MCF 10A (cell line): ENCODE measurements at regions not wholly inside any gene's neighbourhood (a gene's known extent, or its start where the extent isn't known, plus 50 kb on each side); places are given as distances from the start of the nearest gene placed in this dataset.

ENCODE experiments used
- BruUV-seq: library from RNA; stranded (reverse); fragments of 400-500 nt; replicated peaks from 2 replicates; lab custom pipeline; 2021; lab: Mats Ljungman, UMichigan
- CTCF ChIA-PET: fragments of 300-600 bp; sonication (Branson Sonifier 250); formaldehyde crosslinking; extraction: SDS; loops from one replicate; lab custom pipeline; 2021; ENCODE audit warnings: antibody characterized with exemption, inconsistent platforms; lab: Yijun Ruan, JAX
- POLR2A ChIA-PET: fragments of 300-600, 350-650 bp; sonication (Branson Sonifier 250); formaldehyde crosslinking; extraction: SDS; loops from one replicate; lab custom pipeline; 2020; ENCODE audit warnings: antibody characterized with exemption, inconsistent platforms; lab: Yijun Ruan, JAX
- DNase-seq: peaks from one replicate; pipeline ENCODE4 v3.0.0-alpha.2; 2018; ENCODE audit not compliant: unreplicated experiment
- H3K27ac Mint-ChIP-seq: one replicate; pipeline ENCODE4 v1.8.0; 2022; ENCODE audit warnings: mild to moderate bottlenecking, low read depth, mixed read lengths; ENCODE audit not compliant: unreplicated experiment
- H3K27me3 Mint-ChIP-seq: one replicate; pipeline ENCODE4 v1.8.0; 2022; ENCODE audit warnings: mixed read lengths; ENCODE audit not compliant: insufficient read depth, unreplicated experiment
- H3K36me3 Mint-ChIP-seq: one replicate; pipeline ENCODE4 v1.8.0; 2022; ENCODE audit warnings: mild to moderate bottlenecking, moderate library complexity, mixed read lengths; ENCODE audit not compliant: insufficient read depth, unreplicated experiment
- H3K4me1 Mint-ChIP-seq: one replicate; pipeline ENCODE4 v1.8.0; 2022; ENCODE audit warnings: mixed read lengths; ENCODE audit not compliant: insufficient read depth, unreplicated experiment
- H3K4me3 Mint-ChIP-seq: one replicate; pipeline ENCODE4 v1.8.0; 2022; ENCODE audit warnings: mild to moderate bottlenecking, moderate library complexity, mixed read lengths; ENCODE audit not compliant: unreplicated experiment
- H3K9me3 Mint-ChIP-seq: one replicate; pipeline ENCODE4 v1.8.0; 2022; ENCODE audit warnings: mixed read lengths; ENCODE audit not compliant: unreplicated experiment
- intact Hi-C: fragments of 100-400 bp; cut with micrococcal nuclease; formaldehyde crosslinking; loops from 2 replicates; pipeline ENCODE4 v1.14.1; 2022
- TF ChIP-seq, protein P1 (sequence below): fragments of 200-600 bp; IDR thresholded peaks from one replicate; pipeline ENCODE4 v1.8.0; 2022; ENCODE audit warnings: antibody characterized with exemption, mild to moderate bottlenecking; ENCODE audit not compliant: unreplicated experiment

DNA sequence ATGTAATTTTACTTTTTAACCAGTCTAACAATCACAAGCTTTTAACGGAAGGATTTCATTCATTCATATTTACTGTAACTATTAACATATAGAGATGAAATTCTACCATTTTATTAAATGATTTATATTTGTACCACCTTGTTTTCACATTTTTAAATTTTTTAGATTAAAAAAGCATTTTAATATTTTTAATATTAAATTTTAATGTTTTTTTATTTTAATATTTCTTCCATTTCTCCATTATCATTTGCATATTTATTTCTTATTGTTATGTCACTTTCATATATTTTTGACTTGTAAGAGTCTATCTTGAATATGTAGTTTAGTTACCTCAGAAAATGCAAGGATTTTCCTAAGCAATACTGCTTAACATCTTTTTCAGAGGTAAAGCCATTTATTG is 1034.0 kb upstream of the PTPRD start:
- no peak for DNase-seq
- intact Hi-C loops, result no loop called here
- BruUV-seq, result no TSS peak
- H3K4me1 Mint-ChIP-seq, result no peaks in the 10 kb centered on the region
- no peaks in the 10 kb centered on the region for H3K36me3 Mint-ChIP-seq
- H3K9me3 Mint-ChIP-seq, result no peaks in the 10 kb centered on the region
- TF ChIP-seq, protein P1, sequence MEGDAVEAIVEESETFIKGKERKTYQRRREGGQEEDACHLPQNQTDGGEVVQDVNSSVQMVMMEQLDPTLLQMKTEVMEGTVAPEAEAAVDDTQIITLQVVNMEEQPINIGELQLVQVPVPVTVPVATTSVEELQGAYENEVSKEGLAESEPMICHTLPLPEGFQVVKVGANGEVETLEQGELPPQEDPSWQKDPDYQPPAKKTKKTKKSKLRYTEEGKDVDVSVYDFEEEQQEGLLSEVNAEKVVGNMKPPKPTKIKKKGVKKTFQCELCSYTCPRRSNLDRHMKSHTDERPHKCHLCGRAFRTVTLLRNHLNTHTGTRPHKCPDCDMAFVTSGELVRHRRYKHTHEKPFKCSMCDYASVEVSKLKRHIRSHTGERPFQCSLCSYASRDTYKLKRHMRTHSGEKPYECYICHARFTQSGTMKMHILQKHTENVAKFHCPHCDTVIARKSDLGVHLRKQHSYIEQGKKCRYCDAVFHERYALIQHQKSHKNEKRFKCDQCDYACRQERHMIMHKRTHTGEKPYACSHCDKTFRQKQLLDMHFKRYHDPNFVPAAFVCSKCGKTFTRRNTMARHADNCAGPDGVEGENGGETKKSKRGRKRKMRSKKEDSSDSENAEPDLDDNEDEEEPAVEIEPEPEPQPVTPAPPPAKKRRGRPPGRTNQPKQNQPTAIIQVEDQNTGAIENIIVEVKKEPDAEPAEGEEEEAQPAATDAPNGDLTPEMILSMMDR, result no peak
- CTCF ChIA-PET, result no interaction called here
- POLR2A ChIA-PET, result interaction anchor here (0.6 kb wide), 1 partner anchor 880 kb away, joined by 4 read pairs; no protein-coding TSS in a partner anchor
- H3K27ac Mint-ChIP-seq, result no peak overlapping the region
- H3K27me3 Mint-ChIP-seq, result peaks cover 11% of the 10 kb centered on the region
- H3K4me3 Mint-ChIP-seq, result no peak overlapping the region

DNA sequence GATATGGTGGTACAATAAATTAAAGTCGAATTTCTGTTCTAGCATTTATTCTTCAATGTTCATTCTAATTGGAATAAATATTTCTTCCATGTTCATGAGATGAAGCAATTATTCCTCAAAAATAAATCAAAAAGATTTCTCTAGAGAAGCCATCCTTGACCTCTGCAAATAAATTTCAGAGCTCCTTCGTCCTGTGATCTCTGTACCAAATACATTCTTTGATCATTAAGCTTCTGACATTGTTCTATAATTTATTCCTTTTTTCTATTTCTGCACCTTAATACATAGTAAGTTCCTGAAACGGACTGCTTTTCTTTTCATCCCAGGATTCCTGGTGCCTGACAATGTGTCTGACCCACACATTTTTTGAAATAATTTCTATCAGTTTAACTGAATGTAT is 1039.3 kb upstream of the TYRP1 start:
- H3K4me3 Mint-ChIP-seq, result no peak overlapping the region
- no peak overlapping the region for H3K27ac Mint-ChIP-seq
- no TSS peak for BruUV-seq
- no peaks in the 10 kb centered on the region for H3K36me3 Mint-ChIP-seq
- POLR2A ChIA-PET, result no interaction called here
- DNase-seq, result no peak
- TF ChIP-seq, protein P1, result no peak
- H3K4me1 Mint-ChIP-seq, result no peaks in the 10 kb centered on the region
- intact Hi-C loops, result no loop called here
- H3K9me3 Mint-ChIP-seq, result no peaks in the 10 kb centered on the region
- H3K27me3 Mint-ChIP-seq, result peaks cover 11% of the 10 kb centered on the region
- CTCF ChIA-PET, result no interaction called here

DNA sequence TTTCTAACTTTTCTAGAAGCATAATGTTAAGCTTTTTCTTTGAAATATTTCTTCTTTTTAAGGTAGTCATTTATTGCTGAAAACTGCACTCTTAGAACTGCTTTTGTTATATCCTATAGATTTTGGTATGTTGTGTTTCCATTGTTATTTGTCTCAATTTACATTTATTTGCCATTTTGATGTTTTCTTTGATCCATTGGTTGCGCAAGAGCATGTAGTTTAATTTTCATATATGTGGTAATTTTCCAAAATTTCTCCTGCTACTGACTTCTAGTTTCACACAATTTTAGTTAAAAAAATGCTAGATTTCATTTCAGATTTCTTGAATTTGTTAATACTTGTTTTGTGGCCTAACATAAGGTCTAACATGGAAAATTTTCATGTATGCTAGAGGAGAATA is 1029.3 kb upstream of the TYRP1 start:
- Mint-ChIP-seq H3K4me1 (no peaks in the 10 kb centered on the region), H3K9me3 (no peaks in the 10 kb centered on the region), H3K4me3 (no peak overlapping the region), H3K27ac (no peak overlapping the region), H3K27me3 (no peaks in the 10 kb centered on the region), H3K36me3 (no peaks in the 10 kb centered on the region)
- no peak for DNase-seq
- TF ChIP-seq, protein P1, result no peak
- ChIA-PET POLR2A (no interaction called here), CTCF (interaction anchor here (0.6 kb wide), 1 partner anchor 205 kb away, joined by 3 read pairs; no protein-coding TSS in a partner anchor)
- intact Hi-C loops, result no loop called here
- BruUV-seq, result no TSS peak

DNA sequence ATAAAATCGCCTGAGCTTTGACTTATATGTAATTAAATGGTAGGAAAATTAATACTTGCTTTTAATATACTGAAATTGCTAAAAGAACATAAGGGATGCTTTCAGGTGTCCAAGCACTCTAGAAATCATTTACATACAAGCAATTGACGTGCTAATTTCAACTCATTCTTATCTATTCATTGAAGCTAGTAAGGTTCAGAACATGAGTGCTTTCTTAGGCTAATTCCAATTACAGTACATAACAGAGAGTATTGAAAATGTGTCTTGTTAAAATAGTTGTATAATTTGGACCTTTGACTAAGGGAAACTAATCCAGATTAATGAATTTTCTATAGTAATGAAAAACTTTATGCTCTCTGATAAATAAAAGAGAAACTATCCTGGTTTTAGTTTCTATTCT is 1016.4 kb upstream of the TYRP1 start:
- Mint-ChIP-seq H3K4me1 (no peaks in the 10 kb centered on the region), H3K27me3 (peaks cover 2% of the 10 kb centered on the region), H3K9me3 (no peaks in the 10 kb centered on the region), H3K27ac (no peak overlapping the region), H3K36me3 (no peaks in the 10 kb centered on the region), H3K4me3 (no peak overlapping the region)
- ChIA-PET POLR2A (no interaction called here), CTCF (no interaction called here)
- TF ChIP-seq, protein P1, result no peak
- no peak for DNase-seq
- intact Hi-C loops, result no loop called here
- BruUV-seq, result no TSS peak
